22Rv1 (cell line): ENCODE measurements at regions not wholly inside any gene's neighbourhood (a gene's known extent, or its start where the extent isn't known, plus 50 kb on each side); places are given as distances from the start of the nearest gene placed in this dataset.

ENCODE experiments used
- ZFX ChIP-seq: fragments of 450-650 bp; IDR thresholded peaks from 2 replicates; pipeline ENCODE4 v1.6.1; 2017; ENCODE audit warnings: antibody characterized with exemption, borderline replicate concordance
- TF ChIP-seq, protein P1 (sequence below): fragments of 450-650 bp; IDR thresholded peaks from 2 replicates; pipeline ENCODE4 v1.5.1; 2017; ENCODE audit warnings: mild to moderate bottlenecking

DNA sequence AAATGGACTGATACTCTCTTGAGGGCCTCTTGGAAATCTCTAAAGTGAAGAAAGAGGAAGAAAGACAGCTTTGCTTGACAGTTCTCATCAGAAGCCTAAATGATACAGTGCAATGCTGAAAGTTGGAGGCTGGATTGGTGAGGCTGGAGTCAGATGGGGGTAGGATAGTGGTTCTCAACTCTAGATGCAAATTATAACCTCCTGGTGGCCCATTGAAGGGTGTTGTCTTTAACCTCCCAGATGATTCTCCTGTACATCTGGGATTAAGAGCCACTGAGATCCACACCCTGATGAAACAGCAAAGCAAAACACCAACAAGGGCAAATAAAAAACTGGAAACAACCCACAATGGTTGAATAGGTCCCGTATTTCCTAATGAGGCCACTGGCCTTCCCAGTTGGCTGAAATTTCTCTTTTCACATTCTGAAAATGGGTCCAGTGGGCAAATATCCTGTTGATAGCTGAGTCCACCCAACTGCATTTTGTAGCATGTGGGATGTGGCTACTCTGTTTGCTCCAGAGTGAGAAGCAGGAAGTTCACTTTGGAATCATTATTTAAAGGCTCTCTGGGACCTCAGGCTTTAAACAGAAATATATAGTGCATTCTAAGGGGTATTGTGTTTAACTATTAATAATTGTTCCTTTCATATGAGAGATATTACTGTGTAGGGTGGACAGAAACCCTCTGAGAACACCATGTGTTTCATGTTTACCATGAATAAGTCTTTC is 208.1 kb downstream of the SOX4 start:
- TF ChIP-seq, protein P1, sequence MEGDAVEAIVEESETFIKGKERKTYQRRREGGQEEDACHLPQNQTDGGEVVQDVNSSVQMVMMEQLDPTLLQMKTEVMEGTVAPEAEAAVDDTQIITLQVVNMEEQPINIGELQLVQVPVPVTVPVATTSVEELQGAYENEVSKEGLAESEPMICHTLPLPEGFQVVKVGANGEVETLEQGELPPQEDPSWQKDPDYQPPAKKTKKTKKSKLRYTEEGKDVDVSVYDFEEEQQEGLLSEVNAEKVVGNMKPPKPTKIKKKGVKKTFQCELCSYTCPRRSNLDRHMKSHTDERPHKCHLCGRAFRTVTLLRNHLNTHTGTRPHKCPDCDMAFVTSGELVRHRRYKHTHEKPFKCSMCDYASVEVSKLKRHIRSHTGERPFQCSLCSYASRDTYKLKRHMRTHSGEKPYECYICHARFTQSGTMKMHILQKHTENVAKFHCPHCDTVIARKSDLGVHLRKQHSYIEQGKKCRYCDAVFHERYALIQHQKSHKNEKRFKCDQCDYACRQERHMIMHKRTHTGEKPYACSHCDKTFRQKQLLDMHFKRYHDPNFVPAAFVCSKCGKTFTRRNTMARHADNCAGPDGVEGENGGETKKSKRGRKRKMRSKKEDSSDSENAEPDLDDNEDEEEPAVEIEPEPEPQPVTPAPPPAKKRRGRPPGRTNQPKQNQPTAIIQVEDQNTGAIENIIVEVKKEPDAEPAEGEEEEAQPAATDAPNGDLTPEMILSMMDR: no peak
- no peak for TF ChIP-seq ZFX
